Thyroid gland (tissue), 4 donors: ENCODE measurements at regions not wholly inside any gene's neighbourhood (a gene's known extent, or its start where the extent isn't known, plus 50 kb on each side); places are given as distances from the start of the nearest gene placed in this dataset.

Source experiments
- POLR2A ChIP-seq, 2 donors: fragments of 450-650 bp; IDR thresholded peaks; one replicate each; pipeline ENCODE4 v1.6.1; 2017; ENCODE audit warnings: antibody characterized with exemption in 2 of 2, mild to moderate bottlenecking in 2 of 2, moderate library complexity in 1 of 2
- TF ChIP-seq, protein P1 (sequence below), 6 experiments: fragments of 200-600 bp in 3 of 6; fragments of 450-650 bp in 3 of 6; sonication (generic) in 3 of 6; IDR thresholded peaks; one replicate each; pipeline ENCODE4 v1.5.1; 2016 to 2019; ENCODE audit warnings: antibody characterized with exemption in 6 of 6, mild to moderate bottlenecking in 2 of 6, inconsistent platforms in 1 of 6, moderate library complexity in 1 of 6

DNA sequence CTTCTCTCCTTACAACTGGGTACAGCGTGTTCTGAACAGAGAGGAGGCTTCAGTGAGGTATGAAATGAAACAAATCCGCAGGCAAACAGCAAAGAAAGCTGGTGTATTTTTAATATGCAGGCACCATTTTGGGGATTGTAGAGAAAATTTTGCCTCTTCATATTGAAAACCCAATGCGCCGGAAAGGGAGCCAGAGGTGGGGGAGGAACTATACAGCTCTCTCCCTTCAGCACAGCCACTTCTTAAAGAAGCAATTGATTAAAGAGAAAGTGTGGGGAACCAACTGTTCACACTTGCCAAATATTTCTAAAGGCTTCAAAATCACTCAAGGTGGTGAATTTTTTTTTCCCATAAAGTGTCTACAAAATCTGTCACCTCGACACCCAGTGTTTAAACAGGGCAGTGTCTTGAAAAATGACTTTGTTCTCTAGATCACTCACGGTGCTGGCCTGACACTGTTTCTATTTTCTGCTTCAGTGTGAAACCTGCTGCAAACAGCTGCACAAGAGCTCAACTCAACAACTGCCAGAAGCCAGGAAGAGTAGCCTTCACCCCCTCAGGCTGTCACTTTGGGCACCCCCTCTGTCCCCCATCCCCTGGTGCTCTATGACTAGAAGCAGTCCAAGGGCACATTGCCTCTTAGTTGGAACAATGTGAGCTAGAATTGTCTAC, 123.8 kb upstream of the CTTNBP2NL start:
- TF ChIP-seq, protein P1, sequence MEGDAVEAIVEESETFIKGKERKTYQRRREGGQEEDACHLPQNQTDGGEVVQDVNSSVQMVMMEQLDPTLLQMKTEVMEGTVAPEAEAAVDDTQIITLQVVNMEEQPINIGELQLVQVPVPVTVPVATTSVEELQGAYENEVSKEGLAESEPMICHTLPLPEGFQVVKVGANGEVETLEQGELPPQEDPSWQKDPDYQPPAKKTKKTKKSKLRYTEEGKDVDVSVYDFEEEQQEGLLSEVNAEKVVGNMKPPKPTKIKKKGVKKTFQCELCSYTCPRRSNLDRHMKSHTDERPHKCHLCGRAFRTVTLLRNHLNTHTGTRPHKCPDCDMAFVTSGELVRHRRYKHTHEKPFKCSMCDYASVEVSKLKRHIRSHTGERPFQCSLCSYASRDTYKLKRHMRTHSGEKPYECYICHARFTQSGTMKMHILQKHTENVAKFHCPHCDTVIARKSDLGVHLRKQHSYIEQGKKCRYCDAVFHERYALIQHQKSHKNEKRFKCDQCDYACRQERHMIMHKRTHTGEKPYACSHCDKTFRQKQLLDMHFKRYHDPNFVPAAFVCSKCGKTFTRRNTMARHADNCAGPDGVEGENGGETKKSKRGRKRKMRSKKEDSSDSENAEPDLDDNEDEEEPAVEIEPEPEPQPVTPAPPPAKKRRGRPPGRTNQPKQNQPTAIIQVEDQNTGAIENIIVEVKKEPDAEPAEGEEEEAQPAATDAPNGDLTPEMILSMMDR (IDR thresholded peaks at IDR 0.05) = no peak
- TF ChIP-seq POLR2A (IDR thresholded peaks at IDR 0.05) = no peak
